ENCODE measurements at regions not wholly inside any gene's neighbourhood (a gene's known extent, or its start where the extent isn't known, plus 50 kb on each side); places are given as distances from the start of the nearest gene placed in this dataset.

- TF ChIP-seq POLR2AphosphoS5 (IDR thresholded peaks at IDR 0.05): no peak
- TF ChIP-seq CTCF (IDR thresholded peaks at IDR 0.05): no peak
Observed at GRCh38 chr14:71221119-71221518, 313.9 kb downstream of the PCNX1 start.
